Endodermal cell (in vitro differentiated cells): ENCODE measurements at regions not wholly inside any gene's neighbourhood (a gene's known extent, or its start where the extent isn't known, plus 50 kb on each side); places are given as distances from the start of the nearest gene placed in this dataset.

ENCODE experiments used
- DNase-seq: peaks from one replicate; pipeline ENCODE4 v3.0.0-alpha.2; 2017
- H3K27ac ChIP-seq: 2 replicates; pipeline ENCODE4 v1.5.1; 2013; ENCODE audit warnings: mild to moderate bottlenecking, low read depth, low read length, moderate library complexity
- H3K27me3 ChIP-seq: 2 replicates; pipeline ENCODE4 v1.6.1; 2013; ENCODE audit warnings: mild to moderate bottlenecking, low read length, moderate library complexity; ENCODE audit not compliant: insufficient read depth, control insufficient read depth, poor library complexity, severe bottlenecking
- H3K36me3 ChIP-seq: 2 replicates; pipeline ENCODE4 v1.7.0; 2013; ENCODE audit warnings: mild to moderate bottlenecking, low read length, moderate library complexity; ENCODE audit not compliant: control insufficient read depth, insufficient read depth
- H3K4me1 ChIP-seq: one replicate; pipeline ENCODE4 v1.7.0; 2013; ENCODE audit warnings: low read length; ENCODE audit not compliant: control insufficient read depth, insufficient read depth
- H3K4me3 ChIP-seq: 2 replicates; pipeline ENCODE4 v1.5.1; 2013; ENCODE audit warnings: mild to moderate bottlenecking, low read length, moderate library complexity
- H3K9ac ChIP-seq: 2 replicates; pipeline ENCODE4 v1.6.1; 2013; ENCODE audit warnings: mild to moderate bottlenecking, low read length, moderate library complexity; ENCODE audit not compliant: poor library complexity, severe bottlenecking; ENCODE audit errors: extremely low read depth
- H3K9me3 ChIP-seq: 2 replicates; pipeline ENCODE4 v1.6.1; 2013; ENCODE audit warnings: mild to moderate bottlenecking, low read length, moderate library complexity; ENCODE audit not compliant: control insufficient read depth
- H3K27ac Mint-ChIP-seq: 2 replicates; pipeline ENCODE4 v1.8.0; 2020; ENCODE audit warnings: mixed read lengths
- H3K27me3 Mint-ChIP-seq: 2 replicates; pipeline ENCODE4 v1.8.0; 2021; ENCODE audit warnings: mild to moderate bottlenecking, mixed read lengths; ENCODE audit not compliant: insufficient read depth
- H3K36me3 Mint-ChIP-seq: 2 replicates; pipeline ENCODE4 v1.8.0; 2020; ENCODE audit warnings: low read depth, mixed read lengths
- H3K4me1 Mint-ChIP-seq: 2 replicates; pipeline ENCODE4 v1.8.0; 2020; ENCODE audit warnings: mixed read lengths
- H3K4me3 Mint-ChIP-seq: 2 replicates; pipeline ENCODE4 v1.8.0; 2020; ENCODE audit warnings: mild to moderate bottlenecking, moderate library complexity, mixed read lengths
- H3K9me3 Mint-ChIP-seq: 2 replicates; pipeline ENCODE4 v1.8.0; 2020; ENCODE audit warnings: mild to moderate bottlenecking, mixed read lengths
- WGBS, 2 experiments: methylation state at CpG; one replicate each; pipeline versions ENCODE4 v1.1.5 to v1.1.7; 2013; ENCODE audit warnings: missing lambda C conversion rate in 2 of 2, mixed read lengths in 1 of 2; ENCODE audit not compliant: insufficient coverage in 1 of 2, insufficient read length in 1 of 2; 5-methylcytosine and 5-hydroxymethylcytosine counted together
- TF ChIP-seq, protein P1 (sequence below): fragments of 200-600 bp; sonication (generic); conservative IDR thresholded peaks from 2 replicates; pipeline ENCODE4 v1.5.0; 2021; ENCODE audit warnings: antibody characterized with exemption, mild to moderate bottlenecking

DNA sequence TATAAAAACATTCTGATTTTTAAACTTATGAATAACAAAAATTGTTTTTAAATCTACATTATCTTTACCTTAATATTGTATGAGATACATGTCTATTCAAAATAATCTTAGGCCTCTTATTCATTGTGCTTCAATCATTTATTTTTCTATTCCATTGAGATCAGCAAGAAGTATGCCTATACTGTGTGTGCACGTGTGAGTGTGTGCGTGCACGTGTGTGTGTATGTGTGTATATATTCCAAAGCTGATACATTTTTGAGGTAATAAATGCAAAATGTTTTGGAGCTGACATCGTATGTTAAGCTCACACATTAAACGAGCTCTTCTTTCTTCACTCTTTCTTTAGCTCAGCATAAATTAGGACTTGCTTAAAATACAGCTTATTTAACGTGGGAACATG is 1701.2 kb upstream of the PCDH10 start:
- H3K4me3 ChIP-seq = no peak overlapping the region
- no peak overlapping the region for H3K27ac ChIP-seq
- Mint-ChIP-seq H3K4me3 (no peak overlapping the region), H3K27ac (no peak overlapping the region), H3K9me3 (no peaks in the 10 kb centered on the region), H3K4me1 (no peaks in the 10 kb centered on the region), H3K36me3 (no peaks in the 10 kb centered on the region), H3K27me3 (no peaks in the 10 kb centered on the region)
- no peak for DNase-seq
- H3K27me3 ChIP-seq = no peaks in the 10 kb centered on the region
- H3K9ac ChIP-seq = no peak overlapping the region
- H3K9me3 ChIP-seq = no peaks in the 10 kb centered on the region
- H3K36me3 ChIP-seq = no peaks in the 10 kb centered on the region
- TF ChIP-seq, protein P1, sequence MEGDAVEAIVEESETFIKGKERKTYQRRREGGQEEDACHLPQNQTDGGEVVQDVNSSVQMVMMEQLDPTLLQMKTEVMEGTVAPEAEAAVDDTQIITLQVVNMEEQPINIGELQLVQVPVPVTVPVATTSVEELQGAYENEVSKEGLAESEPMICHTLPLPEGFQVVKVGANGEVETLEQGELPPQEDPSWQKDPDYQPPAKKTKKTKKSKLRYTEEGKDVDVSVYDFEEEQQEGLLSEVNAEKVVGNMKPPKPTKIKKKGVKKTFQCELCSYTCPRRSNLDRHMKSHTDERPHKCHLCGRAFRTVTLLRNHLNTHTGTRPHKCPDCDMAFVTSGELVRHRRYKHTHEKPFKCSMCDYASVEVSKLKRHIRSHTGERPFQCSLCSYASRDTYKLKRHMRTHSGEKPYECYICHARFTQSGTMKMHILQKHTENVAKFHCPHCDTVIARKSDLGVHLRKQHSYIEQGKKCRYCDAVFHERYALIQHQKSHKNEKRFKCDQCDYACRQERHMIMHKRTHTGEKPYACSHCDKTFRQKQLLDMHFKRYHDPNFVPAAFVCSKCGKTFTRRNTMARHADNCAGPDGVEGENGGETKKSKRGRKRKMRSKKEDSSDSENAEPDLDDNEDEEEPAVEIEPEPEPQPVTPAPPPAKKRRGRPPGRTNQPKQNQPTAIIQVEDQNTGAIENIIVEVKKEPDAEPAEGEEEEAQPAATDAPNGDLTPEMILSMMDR = no peak
- 80% methylated on average over 1 to 6 of the region's 6 CpGs for WGBS, 2 experiments
- H3K4me1 ChIP-seq = no peaks in the 10 kb centered on the region

DNA sequence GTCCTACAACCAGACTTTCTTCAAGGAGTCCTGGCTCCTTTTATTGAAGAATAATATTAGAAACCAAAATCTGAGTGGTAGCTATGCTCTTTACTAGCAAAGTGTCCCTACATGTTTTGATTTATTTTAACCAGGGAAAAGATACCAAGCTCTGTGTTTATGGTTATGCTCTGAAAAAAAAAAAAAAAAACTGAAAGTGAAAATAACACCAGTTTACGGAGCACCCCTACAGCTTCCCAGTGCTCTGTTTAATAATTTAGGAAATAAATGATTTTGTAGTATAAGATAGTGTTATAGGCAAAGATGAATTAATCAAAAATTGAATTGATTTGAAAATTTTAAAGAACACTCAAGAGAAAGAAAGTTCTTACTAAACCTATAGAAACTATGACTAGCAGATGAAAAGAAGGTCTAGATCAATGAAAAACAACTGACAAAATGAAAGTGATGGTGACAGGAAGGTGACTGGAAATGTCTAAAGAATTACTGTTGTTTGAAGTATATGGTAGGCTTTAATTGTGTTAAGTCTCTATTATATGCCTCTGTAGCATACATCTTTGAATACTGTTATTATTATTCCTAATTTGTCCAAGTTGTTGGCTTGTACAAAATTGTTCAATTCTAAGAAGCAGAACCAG is 1698.4 kb upstream of the PCDH10 start:
- H3K27ac Mint-ChIP-seq = no peak overlapping the region
- Histone ChIP-seq H3K9ac (no peak overlapping the region), H3K4me1 (no peaks in the 10 kb centered on the region), H3K27me3 (no peaks in the 10 kb centered on the region), H3K27ac (no peak overlapping the region), H3K9me3 (peaks cover 4% of the 10 kb centered on the region), H3K36me3 (no peaks in the 10 kb centered on the region), H3K4me3 (no peak overlapping the region)
- H3K4me1 Mint-ChIP-seq = no peaks in the 10 kb centered on the region
- no peak for DNase-seq
- H3K36me3 Mint-ChIP-seq = no peaks in the 10 kb centered on the region
- H3K27me3 Mint-ChIP-seq = no peaks in the 10 kb centered on the region
- no peak overlapping the region for H3K4me3 Mint-ChIP-seq
- peaks cover 12% of the 10 kb centered on the region for H3K9me3 Mint-ChIP-seq
- TF ChIP-seq, protein P1 = no peak
- 100% methylated on average over 1 of the region's 1 CpG; no CpG with 5 or more reads in 1 of the 2 experiments for WGBS, 2 experiments

DNA sequence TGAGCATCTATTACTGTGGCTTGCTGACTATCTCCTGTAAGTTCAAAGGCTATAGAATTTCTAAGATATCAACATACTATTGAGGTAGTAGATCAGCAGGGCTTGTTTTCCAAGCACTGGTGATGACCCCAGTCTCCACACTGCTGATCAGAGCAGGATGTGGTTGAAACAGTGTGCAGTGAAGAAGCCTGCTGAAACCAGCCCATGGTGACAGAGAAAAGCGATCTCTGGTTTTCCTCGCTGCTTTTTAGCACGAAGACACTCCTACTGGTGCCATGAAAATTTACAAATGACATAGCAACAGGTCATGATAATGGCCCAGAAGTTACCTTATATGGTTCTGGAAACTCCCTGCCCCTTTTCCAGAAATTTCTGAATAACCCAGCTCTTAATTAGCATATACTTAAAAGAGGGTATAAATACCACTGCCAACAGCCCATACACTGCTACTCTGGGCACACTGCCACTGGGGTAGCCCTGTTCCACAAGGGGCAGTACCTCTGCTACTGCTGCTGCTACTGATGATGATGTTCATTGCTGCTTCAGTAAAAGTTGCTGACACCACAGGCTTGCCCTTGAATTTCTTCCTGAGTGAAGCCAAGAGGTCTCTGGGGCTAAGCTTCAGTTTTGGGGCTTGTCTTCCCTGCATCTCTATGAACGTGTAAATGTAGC is 1689.5 kb upstream of the PCDH10 start:
- no peaks in the 10 kb centered on the region for H3K27me3 ChIP-seq
- H3K4me3 ChIP-seq = no peak overlapping the region
- no peaks in the 10 kb centered on the region for H3K36me3 ChIP-seq
- Mint-ChIP-seq H3K9me3 (peaks cover 22% of the 10 kb centered on the region), H3K36me3 (no peaks in the 10 kb centered on the region), H3K4me1 (peaks cover 10% of the 10 kb centered on the region), H3K27ac (no peak overlapping the region), H3K4me3 (no peak overlapping the region), H3K27me3 (no peaks in the 10 kb centered on the region)
- H3K9me3 ChIP-seq = peaks cover 15% of the 10 kb centered on the region
- TF ChIP-seq, protein P1 = peak; percentile 44
- WGBS, 2 experiments = 83 to 100% methylated on average over 1 to 4 of the region's 4 CpGs
- DNase-seq = peak; percentile 44
- no peaks in the 10 kb centered on the region for H3K4me1 ChIP-seq
- H3K9ac ChIP-seq = no peak overlapping the region
- no peak overlapping the region for H3K27ac ChIP-seq
